Endothelial cell of umbilical vein (primary cell): ENCODE measurements at regions not wholly inside any gene's neighbourhood (a gene's known extent, or its start where the extent isn't known, plus 50 kb on each side); places are given as distances from the start of the nearest gene placed in this dataset.

Experiments used
- BruUV-seq: library from RNA; stranded (reverse); fragments of 400-500 nt; replicated peaks from 2 replicates; lab custom pipeline; 2021; lab: Mats Ljungman, UMichigan
- CTCF ChIA-PET: fragments of 300-600, 350-600 bp; sonication (Branson Sonifier 250); formaldehyde crosslinking; loops from one replicate; lab custom pipeline; 2021; ENCODE audit warnings: antibody characterized with exemption, inconsistent platforms; lab: Charles Lee
- POLR2A ChIA-PET: fragments of 300-600, 350-600 bp; sonication (Branson Sonifier 250); formaldehyde crosslinking; loops from one replicate; lab custom pipeline; 2021; ENCODE audit warnings: antibody characterized with exemption, inconsistent platforms; lab: Charles Lee
- DNase-seq: peaks from one replicate; pipeline ENCODE4 v3.0.0-alpha.2; 2011; ENCODE audit warnings: low read depth, low spot score
- FAIRE-seq: peaks from 2 replicates; lab custom pipeline; 2011; peaks lifted over from hg19 to GRCh38; lab: Jason Lieb, UNC
- H2AFZ ChIP-seq: 2 replicates; pipeline ENCODE4 v1.6.0; 2012; ENCODE audit warnings: low read depth, low read length, control low read depth, inconsistent platforms
- H3K27ac ChIP-seq: 2 replicates; pipeline ENCODE4 v1.5.1; 2011; ENCODE audit warnings: low read depth, mild to moderate bottlenecking, control low read depth, low read length, moderate library complexity; ENCODE audit not compliant: insufficient read depth
- H3K27me3 ChIP-seq, 2 experiments: 2 replicates each; pipeline versions ENCODE4 v1.6.0 to v1.6.1; 2011; ENCODE audit warnings: low read length in 2 of 2, mixed read lengths in 1 of 2; ENCODE audit not compliant: control insufficient read depth in 2 of 2, insufficient read depth in 2 of 2
- H3K36me3 ChIP-seq, 2 experiments: 2 replicates in 1 of 2; 3 replicates in 1 of 2; pipeline ENCODE4 v1.5.1; 2011; ENCODE audit warnings: low read length in 2 of 2, mild to moderate bottlenecking in 1 of 2, moderate library complexity in 1 of 2; ENCODE audit not compliant: control insufficient read depth in 2 of 2, insufficient read depth in 2 of 2; ENCODE audit errors: extremely low read depth in 1 of 2
- H3K4me1 ChIP-seq: 3 replicates; pipeline ENCODE4 v1.5.1; 2011; ENCODE audit warnings: mild to moderate bottlenecking, low read length; ENCODE audit not compliant: control insufficient read depth, insufficient read depth; ENCODE audit errors: extremely low read depth
- H3K4me2 ChIP-seq: 2 replicates; pipeline ENCODE4 v1.6.1; 2011; ENCODE audit warnings: low read length, control low read depth, mixed read lengths; ENCODE audit not compliant: insufficient read depth
- H3K4me3 ChIP-seq, 3 experiments: fragments of 200-600 bp in 1 of 3; sonication (generic), shearing (Covaris generic) in 1 of 3; replicated peaks in 1 of 3; 2 replicates each; pipeline ENCODE4 v1.5.1; 2011 to 2016; ENCODE audit warnings: control low read depth in 3 of 3, low read length in 3 of 3, mild to moderate bottlenecking in 2 of 3, inconsistent platforms in 1 of 3, low read depth in 1 of 3, moderate library complexity in 1 of 3; ENCODE audit not compliant: insufficient read depth in 1 of 3
- H3K79me2 ChIP-seq: 2 replicates; pipeline ENCODE4 v1.6.0; 2012; ENCODE audit warnings: low read length, inconsistent platforms; ENCODE audit not compliant: control insufficient read depth, insufficient read depth
- H3K9ac ChIP-seq: replicated peaks from 2 replicates; pipeline ENCODE3; 2011; ENCODE audit warnings: low read length, control low read depth; ENCODE audit not compliant: insufficient read depth; ENCODE audit errors: extremely low read depth
- H3K9me1 ChIP-seq: replicated peaks from 3 replicates; pipeline ENCODE4 v1.6.0; 2011; ENCODE audit warnings: mild to moderate bottlenecking, low read length; ENCODE audit not compliant: control insufficient read depth, insufficient read depth; ENCODE audit errors: extremely low read depth
- H3K9me3 ChIP-seq: replicated peaks from 2 replicates; pipeline ENCODE4 v1.5.1; 2012; ENCODE audit warnings: low read length, inconsistent platforms; ENCODE audit not compliant: control insufficient read depth, insufficient read depth
- H4K20me1 ChIP-seq: replicated peaks from 2 replicates; pipeline ENCODE3; 2011; ENCODE audit warnings: mild to moderate bottlenecking, low read length; ENCODE audit not compliant: control insufficient read depth, insufficient read depth; ENCODE audit errors: extremely low read depth
- EZH2 ChIP-seq: IDR thresholded peaks from 2 replicates; pipeline ENCODE4 v1.6.1; 2012; ENCODE audit warnings: borderline replicate concordance, low read depth, mild to moderate bottlenecking, moderate library complexity, low read length, inconsistent platforms; ENCODE audit not compliant: severe bottlenecking
- FOS ChIP-seq: IDR thresholded peaks from 2 replicates; pipeline ENCODE4 v1.6.1; 2011; ENCODE audit warnings: mild to moderate bottlenecking, low read length, moderate library complexity, borderline replicate concordance; ENCODE audit not compliant: insufficient read depth
- GATA2 ChIP-seq: IDR thresholded peaks from 2 replicates; pipeline ENCODE4 v1.7.0; 2011; ENCODE audit warnings: low read depth, mild to moderate bottlenecking, moderate library complexity, mixed read lengths, low read length; ENCODE audit not compliant: insufficient read length, insufficient read depth
- JUN ChIP-seq: IDR thresholded peaks from 2 replicates; pipeline ENCODE4 v1.6.1; 2011; ENCODE audit warnings: borderline replicate concordance, low read depth; ENCODE audit not compliant: insufficient read length, insufficient read depth
- MAX ChIP-seq: IDR thresholded peaks from 2 replicates; pipeline ENCODE4 v1.6.1; 2011; ENCODE audit not compliant: insufficient read depth, insufficient read length
- MYC ChIP-seq: IDR thresholded peaks from one replicate; pipeline ENCODE4 v1.6.1; 2011; ENCODE audit warnings: mild to moderate bottlenecking, low read depth, low read length
- POLR2A ChIP-seq: IDR thresholded peaks from 2 replicates; pipeline ENCODE4 v1.6.1; 2012; ENCODE audit warnings: low read depth, mild to moderate bottlenecking, control low read depth, low read length
- POLR2AphosphoS5 ChIP-seq: IDR thresholded peaks from 2 replicates; pipeline ENCODE4 v1.6.1; 2012; ENCODE audit warnings: low read depth, mild to moderate bottlenecking, control low read depth, low read length, moderate library complexity; ENCODE audit not compliant: insufficient read depth
- dilution Hi-C: fragments of 300-500 bp; cut with MboI; formaldehyde crosslinking; loops from one replicate; pipeline ENCODE4 v1.15.0; 2019; ENCODE audit warnings: low sequenced_read_pairs; ENCODE audit not compliant: extremely low pct_ligation_motif_present
- intact Hi-C: fragments of 100-400 bp; cut with micrococcal nuclease; formaldehyde crosslinking; loops from one replicate; pipeline ENCODE4 v1.10.0; 2022
- TF ChIP-seq, protein P1 (sequence below), 2 donors: IDR thresholded peaks; 1 replicate in 1 of 2; 2 replicates in 1 of 2; pipeline ENCODE4 v1.5.1; 2011; ENCODE audit warnings: low read length in 2 of 2, mild to moderate bottlenecking in 2 of 2, moderate library complexity in 2 of 2, control low read depth in 1 of 2, inconsistent platforms in 1 of 2, low read depth in 1 of 2; ENCODE audit not compliant: insufficient read depth in 1 of 2; ENCODE audit errors: extremely low read depth in 1 of 2

GRCh38 chr15:87656372-87656771, 600.2 kb downstream of the NTRK3 start:
- no TSS peak for BruUV-seq
- Histone ChIP-seq H4K20me1 (no peaks in the 10 kb centered on the region), H3K27me3 (no peaks in the 10 kb centered on the region), H2AFZ (no peak overlapping the region), H3K4me1 (no peaks in the 10 kb centered on the region), H3K4me2 (no peak overlapping the region), H3K36me3 (no peaks in the 10 kb centered on the region), H3K79me2 (no peaks in the 10 kb centered on the region), H3K27ac (no peak overlapping the region), H3K4me3 (no peak overlapping the region), H3K9ac (no peak overlapping the region), H3K9me1 (no peaks in the 10 kb centered on the region), H3K9me3 (peaks cover 2% of the 10 kb centered on the region)
- ChIA-PET CTCF (interaction anchor here (0.6 kb wide), 1 partner anchor 10 kb away, joined by 3 read pairs; no protein-coding TSS in a partner anchor), POLR2A (no interaction called here)
- dilution Hi-C loops = no loop called here
- no peak for FAIRE-seq
- intact Hi-C loops = no loop called here
- no peak for DNase-seq
- no peak for TF ChIP-seq FOS
- no peak for TF ChIP-seq GATA2
- TF ChIP-seq POLR2AphosphoS5 = no peak
- no peak for TF ChIP-seq MAX
- TF ChIP-seq EZH2 = no peak
- TF ChIP-seq JUN = no peak
- TF ChIP-seq MYC = no peak
- TF ChIP-seq, protein P1, sequence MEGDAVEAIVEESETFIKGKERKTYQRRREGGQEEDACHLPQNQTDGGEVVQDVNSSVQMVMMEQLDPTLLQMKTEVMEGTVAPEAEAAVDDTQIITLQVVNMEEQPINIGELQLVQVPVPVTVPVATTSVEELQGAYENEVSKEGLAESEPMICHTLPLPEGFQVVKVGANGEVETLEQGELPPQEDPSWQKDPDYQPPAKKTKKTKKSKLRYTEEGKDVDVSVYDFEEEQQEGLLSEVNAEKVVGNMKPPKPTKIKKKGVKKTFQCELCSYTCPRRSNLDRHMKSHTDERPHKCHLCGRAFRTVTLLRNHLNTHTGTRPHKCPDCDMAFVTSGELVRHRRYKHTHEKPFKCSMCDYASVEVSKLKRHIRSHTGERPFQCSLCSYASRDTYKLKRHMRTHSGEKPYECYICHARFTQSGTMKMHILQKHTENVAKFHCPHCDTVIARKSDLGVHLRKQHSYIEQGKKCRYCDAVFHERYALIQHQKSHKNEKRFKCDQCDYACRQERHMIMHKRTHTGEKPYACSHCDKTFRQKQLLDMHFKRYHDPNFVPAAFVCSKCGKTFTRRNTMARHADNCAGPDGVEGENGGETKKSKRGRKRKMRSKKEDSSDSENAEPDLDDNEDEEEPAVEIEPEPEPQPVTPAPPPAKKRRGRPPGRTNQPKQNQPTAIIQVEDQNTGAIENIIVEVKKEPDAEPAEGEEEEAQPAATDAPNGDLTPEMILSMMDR (IDR thresholded peaks at IDR 0.05; ENCODE audit: extremely low read depth in 1 of 2, insufficient read depth in 1 of 2, low read depth in 1 of 2, low read length in 2 of 2) = no peak
- TF ChIP-seq POLR2A = no peak
